ENCODE measurements at regions not wholly inside any gene's neighbourhood (a gene's known extent, or its start where the extent isn't known, plus 50 kb on each side); places are given as distances from the start of the nearest gene placed in this dataset.

DNA sequence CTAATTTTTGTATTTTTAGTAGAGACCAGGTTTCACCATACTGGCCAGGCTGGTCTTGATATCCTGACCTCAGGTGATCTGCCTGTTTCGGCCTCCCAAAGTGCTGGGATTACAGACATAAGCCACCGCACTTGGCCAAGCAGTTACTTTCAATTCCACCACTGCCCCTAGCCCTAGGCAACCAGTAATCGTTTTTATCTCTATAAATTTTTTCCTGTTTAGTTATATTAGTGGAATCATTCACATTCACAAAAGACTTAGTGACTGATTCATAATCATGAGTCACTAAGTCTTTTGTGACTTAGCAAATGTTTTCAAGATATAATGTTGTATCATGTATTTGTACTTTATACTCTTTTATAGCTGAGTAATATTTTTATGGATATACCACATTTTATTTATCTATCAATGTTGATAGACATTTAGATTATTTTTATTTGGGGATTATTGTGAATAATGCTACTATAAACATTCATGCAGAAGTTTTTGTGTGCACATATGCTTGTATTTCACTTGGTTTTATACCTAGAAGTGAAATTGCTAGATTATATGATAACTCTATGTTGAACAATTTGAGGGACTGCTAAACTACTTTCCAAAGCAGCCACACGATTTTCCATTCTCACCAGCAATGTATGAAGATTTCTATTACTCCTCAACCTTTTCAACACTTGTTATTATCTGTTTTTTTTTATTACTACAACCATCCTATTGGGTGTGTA, 421.4 kb upstream of the ID4 start:
- no peak for DNase-seq

DNA sequence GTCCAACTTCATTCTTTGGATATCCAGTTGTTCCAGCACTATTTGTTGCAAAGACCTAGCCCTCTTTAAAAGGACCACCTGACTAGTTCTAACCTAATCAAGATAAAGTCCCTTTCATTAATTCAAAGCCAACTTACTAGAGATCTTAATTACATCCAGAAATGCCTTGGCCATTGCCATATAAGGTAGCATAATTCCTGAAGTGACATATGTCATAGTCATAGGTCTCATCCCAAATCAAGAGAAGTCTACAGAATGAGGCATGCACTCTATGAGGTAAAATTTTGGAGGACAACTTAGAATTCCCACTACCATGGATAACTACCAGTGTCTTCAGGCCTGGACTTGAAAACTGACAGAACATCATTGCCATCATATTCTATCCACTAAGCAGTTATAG, 420.4 kb upstream of the ID4 start:
- no peak for DNase-seq

DNA sequence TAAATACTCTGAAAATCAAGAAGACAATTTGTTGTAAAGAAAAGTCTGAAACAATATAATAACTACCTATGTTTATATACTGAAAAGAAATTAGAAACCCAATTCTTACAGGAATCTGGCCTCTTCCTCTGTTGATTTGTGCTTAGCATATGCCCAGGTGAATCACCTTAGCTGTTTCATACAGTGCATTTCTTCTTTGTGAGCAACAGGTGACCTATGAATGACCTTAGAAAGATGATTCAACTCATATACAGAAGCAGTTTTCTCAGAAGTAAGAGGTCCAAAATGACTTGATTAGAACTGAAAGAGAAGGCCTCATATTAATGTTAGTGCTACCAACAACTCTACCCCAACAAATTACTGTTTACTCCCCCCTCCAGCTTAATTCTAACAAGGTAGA, 419.5 kb upstream of the ID4 start:
- DNase-seq = peak in 1 of 2 experiments; percentile 30

DNA sequence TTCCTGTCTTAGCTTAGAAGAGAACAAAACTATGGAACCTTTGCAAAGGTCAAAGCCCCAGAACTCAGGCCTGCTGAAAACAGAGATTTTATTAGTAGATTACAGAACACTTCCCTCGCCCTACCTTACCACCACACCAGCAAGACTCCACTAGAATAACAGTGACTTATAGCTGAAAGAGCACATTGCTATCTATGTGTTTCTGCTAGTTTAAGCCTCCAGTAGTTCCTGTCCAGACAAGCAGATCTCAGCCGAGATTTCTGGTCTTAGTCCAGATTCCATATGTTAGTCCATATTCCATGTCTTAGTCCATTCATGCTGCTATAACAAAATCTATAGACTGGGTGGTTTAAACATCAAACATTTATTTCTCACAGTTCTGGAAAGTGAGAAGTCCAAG, 412.3 kb upstream of the ID4 start:
- no peak for DNase-seq

DNA sequence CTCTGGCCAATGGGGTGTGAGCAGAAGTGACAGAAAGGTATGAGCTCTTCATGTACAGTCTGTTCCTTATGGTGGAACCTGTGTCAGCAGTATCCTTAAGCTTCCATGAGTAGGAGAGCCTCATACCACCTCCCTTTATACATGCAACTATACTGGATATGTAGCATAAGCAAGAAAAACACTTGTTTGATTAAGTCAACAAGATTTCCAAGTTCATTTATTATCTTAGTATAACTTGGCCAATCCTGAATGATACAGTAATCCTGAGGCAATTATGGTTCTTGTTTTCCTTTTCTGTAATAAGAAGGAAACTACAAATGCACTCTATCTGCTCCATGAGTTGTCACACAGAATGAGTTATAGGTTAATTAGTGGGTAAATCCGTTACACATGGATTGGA, 409.6 kb upstream of the ID4 start:
- DNase-seq = no peak

DNA sequence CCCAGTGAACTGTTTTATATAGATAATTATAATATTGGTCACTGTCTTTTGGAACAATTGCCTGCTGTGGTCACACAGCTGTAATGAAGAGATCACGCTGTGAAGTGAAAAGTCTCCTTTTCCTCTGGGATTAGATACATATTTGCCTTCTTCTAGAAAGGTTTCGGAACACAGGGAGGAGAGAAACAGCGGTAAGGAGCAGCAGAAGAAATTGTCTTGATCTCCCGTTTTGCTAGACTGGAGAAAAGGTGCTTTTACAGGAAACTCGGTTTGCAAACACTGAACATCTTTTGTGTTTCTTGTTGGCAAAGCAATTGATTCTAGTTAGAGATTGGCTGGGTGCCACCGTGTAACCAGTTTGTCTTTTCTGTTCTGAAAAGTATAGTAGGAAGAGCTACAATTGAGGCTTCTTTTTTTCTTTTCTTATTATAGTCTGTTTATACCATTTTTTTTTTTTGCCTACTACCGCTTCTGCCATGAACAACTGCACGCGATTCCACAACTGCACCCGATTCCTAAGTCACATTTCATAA, 404.1 kb upstream of the ID4 start:
- no peak for DNase-seq

DNA sequence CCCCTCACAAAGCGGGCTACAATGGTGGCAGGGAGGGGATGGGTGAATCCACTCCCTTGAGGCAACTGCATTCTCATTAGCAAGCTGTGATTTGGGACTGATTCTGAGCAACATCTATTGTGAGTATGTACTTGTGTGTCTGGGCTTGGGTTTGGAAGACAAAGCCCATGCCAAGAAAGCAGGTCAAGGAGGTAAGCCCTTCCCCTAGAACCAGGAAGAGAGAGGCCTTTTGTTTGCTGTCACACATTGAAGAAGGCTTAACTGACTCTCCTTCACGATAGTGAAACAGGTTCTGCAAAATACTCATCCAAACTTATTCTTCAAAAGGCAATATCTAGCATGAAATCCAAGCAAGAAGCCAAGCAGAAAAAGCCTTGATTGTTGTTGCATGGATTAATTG, 403.1 kb upstream of the ID4 start:
- no peak for DNase-seq

DNA sequence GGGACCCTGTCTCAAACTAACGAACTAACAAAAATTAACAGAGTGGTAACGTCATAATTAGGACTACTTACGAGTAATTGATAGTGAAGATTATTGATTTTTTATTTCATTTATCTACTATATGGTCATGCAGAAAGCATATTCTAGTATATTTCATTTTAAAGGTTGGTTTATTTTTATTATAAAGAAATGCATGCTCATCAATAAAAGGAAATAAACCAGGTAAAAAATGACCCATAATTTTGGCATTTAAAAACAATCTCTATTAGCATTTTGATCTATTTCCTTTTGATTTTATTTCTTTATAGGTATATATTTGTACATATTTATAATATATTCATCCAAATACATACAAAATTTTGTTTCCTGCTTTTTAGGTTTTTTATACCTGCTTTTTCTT, 401.4 kb upstream of the ID4 start:
- DNase-seq = no peak

DNA sequence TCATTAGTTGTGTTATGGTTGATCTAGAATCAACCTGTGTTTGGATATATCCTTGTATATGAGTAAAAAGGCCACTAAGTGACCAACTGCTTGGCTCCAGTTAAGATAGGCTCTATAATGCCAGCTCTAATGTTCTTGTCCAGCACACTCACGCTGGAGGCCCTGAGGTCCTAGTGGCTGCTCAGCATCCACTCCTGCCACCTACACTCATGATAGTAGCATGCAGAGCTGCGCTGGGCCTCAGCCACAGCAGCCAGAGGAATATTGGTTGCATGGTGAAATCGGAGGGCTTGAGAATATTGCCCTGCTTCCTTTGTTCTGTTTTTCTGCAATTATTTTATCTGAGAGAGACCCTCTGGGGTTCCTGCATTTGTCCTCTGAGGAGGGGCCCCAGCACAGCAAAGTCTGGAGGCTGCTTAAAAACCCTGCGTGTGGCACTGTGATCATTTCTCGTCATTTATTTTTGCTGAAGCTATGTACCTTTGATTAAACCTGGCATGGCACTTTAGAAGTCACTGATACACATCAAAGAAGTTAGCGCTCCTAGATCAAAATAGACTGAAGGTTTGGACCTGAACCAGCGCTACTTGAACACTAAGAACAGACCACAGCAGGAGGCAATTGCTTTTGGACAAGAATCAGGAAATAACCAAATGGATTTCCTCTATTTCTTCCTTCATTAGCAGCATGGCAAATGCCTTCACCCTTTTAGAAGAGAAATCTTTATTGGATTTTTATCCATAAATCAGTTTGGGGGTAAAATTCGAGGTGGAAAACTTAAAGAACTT, 398.4 kb upstream of the ID4 start:
- DNase-seq = no peak

DNA sequence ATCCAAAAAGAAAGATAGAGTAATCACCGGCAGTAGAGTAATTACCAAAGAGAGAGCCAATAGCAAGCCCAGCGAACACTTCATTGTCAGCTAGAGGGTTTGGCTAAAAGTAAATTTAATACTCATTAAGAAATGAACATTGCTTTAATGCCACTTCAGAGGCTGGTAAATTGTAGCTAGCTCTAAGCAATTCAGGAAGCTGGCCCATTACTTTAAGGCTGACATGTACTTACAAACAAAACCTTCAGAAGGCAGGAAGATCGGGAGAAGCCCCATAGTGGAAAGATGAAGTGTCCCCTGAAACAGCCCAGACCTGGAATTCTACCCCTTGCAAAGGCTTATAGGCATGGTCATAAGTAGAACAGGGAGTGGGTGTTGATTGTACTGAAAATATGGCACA, 396.6 kb upstream of the ID4 start:
- DNase-seq = no peak

DNA sequence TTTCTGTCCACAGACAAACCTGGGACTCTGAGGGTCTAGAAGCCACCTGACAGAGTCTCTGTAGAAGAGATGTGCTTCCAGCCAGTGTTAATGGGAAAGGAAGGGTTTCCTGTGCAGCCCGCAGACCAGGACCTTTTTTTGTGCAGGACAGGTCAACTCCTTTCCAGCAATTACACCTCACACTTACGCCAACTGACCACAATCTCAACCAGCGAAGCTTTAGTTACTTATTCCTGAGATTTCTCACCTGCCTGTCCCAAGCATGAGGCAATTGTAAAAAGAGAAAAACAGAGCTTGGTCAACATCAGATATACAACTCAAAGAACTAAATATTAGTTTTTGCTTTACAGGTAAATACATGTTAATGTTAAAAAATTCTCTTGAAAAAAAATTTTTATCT, 393.8 kb upstream of the ID4 start:
- DNase-seq = no peak

DNA sequence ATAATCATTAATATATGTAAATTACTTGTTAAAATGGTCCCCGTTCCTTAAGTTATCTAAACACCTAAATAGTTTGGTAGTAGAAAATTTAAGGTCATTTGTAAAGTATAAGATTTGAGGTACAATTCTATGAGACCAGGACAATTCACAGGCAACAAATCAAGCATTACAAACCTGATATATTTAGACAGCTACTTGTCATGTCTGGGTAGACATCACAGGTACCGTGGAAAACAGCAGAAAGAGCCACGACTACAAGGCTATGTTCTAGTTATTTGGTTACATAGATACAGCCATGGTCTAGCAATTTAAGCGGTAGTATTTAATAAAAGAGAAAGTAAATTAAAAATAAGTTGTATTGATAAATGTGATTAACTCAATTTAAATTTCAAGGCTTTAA, 393.1 kb upstream of the ID4 start:
- no peak for DNase-seq

DNA sequence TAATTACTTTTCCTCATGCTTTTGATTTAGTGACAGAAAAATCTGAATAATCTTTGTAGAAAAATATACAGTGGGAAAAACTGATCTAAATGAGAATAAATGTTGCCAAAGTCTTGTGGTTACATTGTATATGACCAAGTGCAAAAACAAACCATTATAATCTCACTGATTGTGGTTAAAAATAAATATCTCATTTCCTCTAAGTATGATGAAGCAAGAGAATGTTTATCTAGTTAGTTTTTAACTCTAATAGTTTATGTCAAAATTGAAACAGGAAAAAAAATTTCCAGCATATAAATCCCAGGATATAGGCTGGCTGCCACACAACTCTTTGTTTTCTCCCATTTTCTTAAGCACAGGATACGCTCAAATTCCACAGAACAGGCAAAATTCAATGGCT, 392.7 kb upstream of the ID4 start:
- DNase-seq = no peak

DNA sequence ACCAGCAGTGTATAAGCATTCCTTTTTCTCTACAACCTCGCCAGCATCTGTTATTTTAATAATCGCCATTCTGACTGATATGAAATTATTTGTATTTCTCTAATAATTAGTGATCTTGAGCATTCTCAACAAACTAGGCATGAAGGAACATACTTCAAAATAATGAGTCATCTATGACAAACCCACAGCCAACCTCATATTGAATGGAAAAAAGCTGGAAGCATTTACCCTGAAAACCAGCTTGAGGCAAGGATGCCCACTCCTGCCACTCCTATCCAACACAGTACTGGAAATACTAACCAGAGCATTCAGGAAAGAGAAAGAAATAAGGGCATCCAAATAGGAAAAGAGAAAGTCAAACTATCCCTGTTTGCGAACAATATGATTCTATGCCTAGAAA, 390.6 kb upstream of the ID4 start:
- DNase-seq = no peak

DNA sequence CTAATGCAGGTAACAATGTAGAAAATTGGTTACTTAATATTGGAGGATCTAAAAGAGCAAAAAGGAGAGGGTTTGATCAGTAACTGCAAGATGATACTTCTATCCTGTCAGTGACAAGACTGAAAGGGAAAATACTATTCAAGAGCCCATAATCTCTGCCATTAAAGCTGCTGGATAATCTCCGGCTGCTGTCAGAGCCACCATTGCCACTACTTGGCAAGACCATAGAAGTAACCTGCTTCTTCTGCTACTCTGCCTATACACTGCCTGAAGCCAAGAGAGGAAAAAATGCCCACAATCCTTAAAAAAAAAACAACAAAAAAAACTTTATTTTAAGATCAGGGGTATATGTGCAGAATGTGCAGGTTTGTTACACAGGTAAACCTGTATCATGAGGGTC, 386.5 kb upstream of the ID4 start:
- DNase-seq = no peak

DNA sequence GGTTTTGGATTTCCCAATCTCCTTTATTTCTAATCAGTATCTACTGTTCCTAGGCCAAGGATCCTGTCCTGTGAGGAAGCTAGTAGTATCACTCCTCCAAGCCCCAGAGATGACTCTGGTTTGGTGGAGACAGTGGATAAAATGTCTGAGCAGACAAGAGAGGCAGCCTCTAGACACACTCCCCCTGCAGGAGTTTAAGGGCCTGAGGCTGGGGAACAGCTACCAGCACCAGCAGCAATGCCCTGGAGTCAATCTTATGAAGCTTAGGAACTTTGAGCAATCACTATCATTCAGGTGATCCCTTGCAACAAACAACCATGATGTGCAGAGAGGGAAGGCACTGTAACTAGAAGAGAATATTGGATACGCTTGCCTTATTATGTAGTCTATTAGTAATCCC, 384.7 kb upstream of the ID4 start:
- DNase-seq = no peak

DNA sequence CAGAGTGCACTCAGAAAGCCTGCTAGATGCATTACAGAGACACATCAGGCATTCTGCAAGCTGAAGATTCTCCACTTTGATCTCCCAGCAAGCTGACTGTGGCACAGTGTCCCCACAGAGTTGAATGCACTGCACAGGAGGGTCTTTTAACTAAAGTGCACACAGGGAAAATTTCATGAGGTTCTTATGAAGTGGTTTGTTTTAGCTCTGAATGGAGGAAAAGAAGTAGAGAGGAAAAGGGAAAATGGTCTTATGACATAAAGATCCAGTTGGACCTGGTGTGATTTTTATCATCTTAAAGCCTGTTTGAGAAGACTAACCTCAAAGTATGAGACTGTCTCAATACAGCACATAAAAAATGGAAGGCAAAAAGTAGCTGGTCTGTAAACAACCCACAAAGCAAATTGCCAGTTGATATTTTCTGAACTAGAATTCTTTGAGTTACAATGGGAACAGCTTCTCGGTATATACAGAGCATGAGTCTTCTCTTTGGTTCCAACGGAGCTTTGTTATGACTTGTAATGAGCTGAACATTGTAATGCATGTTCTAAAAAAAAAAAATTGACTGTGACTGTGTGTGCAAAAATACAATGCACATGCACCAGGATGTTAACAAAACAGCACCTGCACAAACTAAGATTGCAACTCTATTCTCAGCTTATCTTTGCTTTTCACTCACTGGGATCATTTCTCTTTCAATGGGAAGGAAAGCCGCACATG, 383.0 kb upstream of the ID4 start:
- DNase-seq = no peak

DNA sequence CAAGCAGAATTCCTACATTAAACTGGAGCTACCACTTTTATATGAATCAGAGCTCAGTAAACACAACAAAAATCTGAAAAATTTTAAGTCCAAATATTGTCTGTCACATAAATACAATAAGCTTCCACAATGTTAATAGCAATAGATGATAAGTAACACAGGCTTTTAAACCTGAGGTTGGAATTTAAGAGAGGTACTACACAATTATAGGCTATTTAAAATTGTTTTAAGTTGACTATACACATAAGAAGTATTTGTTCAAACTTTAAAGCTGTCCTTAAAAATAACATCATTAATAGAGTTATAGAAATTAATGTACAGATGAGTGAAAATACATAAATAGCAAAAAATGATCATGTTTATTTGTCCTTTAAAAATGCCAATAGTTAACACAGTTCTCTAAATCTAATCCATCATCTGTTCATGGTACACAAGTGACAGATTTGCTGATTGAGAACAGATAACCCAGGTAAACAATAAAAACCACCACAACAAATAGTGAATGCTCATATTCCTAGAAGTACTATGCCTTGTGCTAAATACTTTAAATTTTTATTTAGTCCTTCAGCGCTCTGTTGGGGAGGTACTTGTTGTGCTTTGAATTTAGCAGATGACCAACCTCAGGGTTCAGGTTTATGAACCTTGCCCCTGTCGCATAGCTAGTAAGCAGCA, 382.3 kb upstream of the ID4 start:
- DNase-seq = no peak

DNA sequence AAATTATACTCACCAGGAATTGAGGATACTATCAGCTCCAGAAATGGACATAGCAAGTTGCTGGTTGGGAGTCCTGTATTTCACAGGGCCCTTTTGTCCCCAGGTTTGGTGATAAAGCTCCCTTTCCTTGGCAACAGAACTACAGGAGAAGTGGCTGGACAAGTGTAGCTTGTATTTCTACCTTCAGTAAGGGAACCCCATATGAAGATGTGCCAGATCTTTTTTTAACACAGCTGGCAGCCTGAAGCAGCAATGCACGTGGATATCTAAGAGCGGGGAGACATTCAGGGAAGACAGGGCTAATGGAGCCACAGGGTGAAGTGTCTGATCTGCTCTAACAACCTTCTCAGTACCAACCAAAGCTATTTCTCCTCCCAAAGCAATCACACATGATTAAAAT, 373.9 kb upstream of the ID4 start:
- no peak for DNase-seq

DNA sequence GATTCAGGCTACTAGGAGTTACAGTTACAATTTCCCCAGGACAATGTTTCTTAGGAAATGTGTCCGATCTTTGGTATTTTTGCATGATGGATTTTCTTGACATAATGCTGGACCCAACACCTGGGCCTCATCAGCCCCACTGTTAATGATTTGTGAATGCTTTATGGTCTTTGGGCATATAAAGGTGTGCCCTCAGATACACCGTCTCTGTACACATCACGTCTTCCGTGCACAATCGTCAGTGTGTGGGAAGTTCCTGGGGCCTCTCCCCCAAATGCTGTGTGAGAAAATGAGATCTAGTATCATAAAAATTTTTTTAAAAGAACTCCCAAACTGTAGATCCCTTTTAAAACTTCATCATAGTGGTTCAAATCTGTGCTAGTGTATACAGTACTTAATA, 373.2 kb upstream of the ID4 start:
- no peak for DNase-seq

DNA sequence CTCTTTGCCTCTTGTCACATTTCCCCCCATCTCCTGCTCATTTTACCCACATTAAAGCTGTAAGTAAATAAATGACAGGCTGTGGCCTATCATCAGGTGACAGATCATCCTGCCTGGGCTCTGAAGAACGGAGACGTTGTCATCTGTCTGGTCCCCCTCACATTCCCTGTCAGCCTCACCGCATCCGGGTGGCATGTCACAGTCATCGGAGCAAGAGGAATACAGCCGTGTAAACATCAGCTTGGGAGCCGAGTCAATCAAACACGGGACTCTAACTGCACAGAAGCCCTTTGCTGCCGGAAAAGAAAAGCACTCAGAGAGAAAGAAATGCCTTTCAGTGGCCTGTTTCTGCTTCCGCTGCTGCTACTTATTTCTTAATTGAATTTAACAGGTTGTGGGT, 371.9 kb upstream of the ID4 start:
- no peak for DNase-seq

DNA sequence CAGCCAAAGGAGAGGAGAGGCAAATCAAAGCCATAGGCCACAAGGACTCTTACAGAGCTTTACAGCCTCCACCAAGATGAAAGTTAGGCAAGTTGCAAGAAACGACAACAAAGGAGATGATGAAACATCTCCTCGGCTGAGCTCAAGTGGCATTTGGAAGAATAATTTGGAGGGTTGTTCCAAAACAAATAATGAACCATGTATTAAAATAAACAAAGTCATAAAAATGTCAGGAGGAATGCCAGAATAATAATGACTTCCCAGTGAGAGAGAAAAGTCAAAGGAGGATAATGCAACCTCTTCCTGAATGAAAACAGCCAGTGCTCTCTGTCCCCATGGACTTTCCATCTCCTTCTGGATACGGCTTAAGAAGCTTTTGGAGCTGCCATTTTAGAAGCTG, 371.4 kb upstream of the ID4 start:
- DNase-seq = no peak

DNA sequence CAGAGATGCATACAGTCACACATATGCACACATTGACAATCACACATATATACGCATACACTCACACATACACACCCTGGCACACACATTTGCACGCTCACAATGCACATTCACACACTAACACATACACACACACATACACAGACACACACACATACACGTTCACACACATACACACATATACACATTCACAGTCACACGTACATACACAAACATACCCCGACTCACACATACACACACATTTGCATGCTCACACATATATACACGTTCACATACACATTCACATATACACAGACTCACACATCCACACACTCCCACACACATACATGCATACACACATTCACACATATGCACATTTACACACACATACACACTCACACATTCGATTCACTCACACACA, 366.8 kb upstream of the ID4 start:
- no peak for DNase-seq
